GM12875 (cell line): ENCODE measurements at regions not wholly inside any gene's neighbourhood (a gene's known extent, or its start where the extent isn't known, plus 50 kb on each side); places are given as distances from the start of the nearest gene placed in this dataset.

Experiments used
- H3K4me3 ChIP-seq: one replicate; pipeline ENCODE4 v1.5.1; 2011; ENCODE audit warnings: low read depth, low read length, control low read depth
- CTCF ChIP-seq: IDR thresholded peaks from 2 replicates; pipeline ENCODE4 v1.5.1; 2011; ENCODE audit warnings: low read depth, mild to moderate bottlenecking, control low read depth, inconsistent platforms, low read length, moderate library complexity, borderline replicate concordance; ENCODE audit not compliant: insufficient read depth

GRCh38 chr12:24741216-24741615 lies 207.7 kb downstream of the BCAT1 start:
- no peak overlapping the region for H3K4me3 ChIP-seq
- no peak for TF ChIP-seq CTCF

GRCh38 chr12:24739106-24739779 lies 209.7 kb downstream of the BCAT1 start:
- no peak for TF ChIP-seq CTCF
- H3K4me3 ChIP-seq = no peak overlapping the region

- H3K4me3 ChIP-seq = no peak overlapping the region
- TF ChIP-seq CTCF = no peak
Observed at GRCh38 chr12:24738441-24738840, 210.5 kb downstream of the BCAT1 start.

GRCh38 chr12:24731596-24731995 lies 217.3 kb downstream of the BCAT1 start:
- no peak for TF ChIP-seq CTCF
- no peak overlapping the region for H3K4me3 ChIP-seq

- no peak for TF ChIP-seq CTCF
Observed at GRCh38 chr12:24730489-24730896, 218.4 kb downstream of the BCAT1 start.

GRCh38 chr12:24728826-24729225 lies 220.1 kb downstream of the BCAT1 start:
- no peak for TF ChIP-seq CTCF
- H3K4me3 ChIP-seq = no peak overlapping the region

More at GRCh38 chr12:24730489-24730896, 218.4 kb downstream of the BCAT1 start:
- no peak overlapping the region for H3K4me3 ChIP-seq

- TF ChIP-seq CTCF = 0 out of 2 replicates have a peak, but pooled peaks have one; percentile 21
- H3K4me3 ChIP-seq = no peak overlapping the region
Observed at GRCh38 chr12:24728366-24728765, 220.5 kb downstream of the BCAT1 start.
